WTC11 (cell line): ENCODE measurements at regions not wholly inside any gene's neighbourhood (a gene's known extent, or its start where the extent isn't known, plus 50 kb on each side); places are given as distances from the start of the nearest gene placed in this dataset.

Experiments
- CBFB ChIP-seq: sonication (generic); formaldehyde crosslinking; IDR thresholded peaks from 2 replicates; pipeline ENCODE4 v1.8.1; 2022; ENCODE audit warnings: mild to moderate bottlenecking, low read depth, missing genetic modification reagents
- JUN ChIP-seq: sonication (generic); formaldehyde crosslinking; IDR thresholded peaks from 2 replicates; pipeline ENCODE4 v1.8.0; 2023; ENCODE audit warnings: mild to moderate bottlenecking, missing genetic modification reagents
- TEAD4 ChIP-seq: sonication (generic); formaldehyde crosslinking; IDR thresholded peaks from 2 replicates; pipeline ENCODE4 v1.8.0; 2022; ENCODE audit warnings: mild to moderate bottlenecking, missing genetic modification reagents
- ZBTB21 ChIP-seq: sonication (generic); formaldehyde crosslinking; IDR thresholded peaks from 2 replicates; pipeline ENCODE4 v1.8.1; 2023; ENCODE audit warnings: mild to moderate bottlenecking, missing genetic modification reagents, borderline replicate concordance
- TF ChIP-seq, protein P1 (sequence below): fragments of 200-600 bp; IDR thresholded peaks from 2 replicates; pipeline ENCODE4 v1.8.0; 2022; ENCODE audit warnings: antibody characterized with exemption
- TF ChIP-seq, protein P2 (sequence below): sonication (generic); formaldehyde crosslinking; IDR thresholded peaks from 2 replicates; pipeline ENCODE4 v1.8.1; 2022; ENCODE audit warnings: mild to moderate bottlenecking, moderate library complexity, missing genetic modification reagents
- TF ChIP-seq, protein P3 (sequence below): sonication (generic); formaldehyde crosslinking; IDR thresholded peaks from 2 replicates; pipeline ENCODE4 v1.8.0; 2022; ENCODE audit warnings: mild to moderate bottlenecking, missing genetic modification reagents

GRCh38 chr12:105665366-105665765 is 334.9 kb downstream of the C12orf75 start:
- TF ChIP-seq TEAD4 (CRISPR knock-in tag): no peak
- TF ChIP-seq, protein P1, sequence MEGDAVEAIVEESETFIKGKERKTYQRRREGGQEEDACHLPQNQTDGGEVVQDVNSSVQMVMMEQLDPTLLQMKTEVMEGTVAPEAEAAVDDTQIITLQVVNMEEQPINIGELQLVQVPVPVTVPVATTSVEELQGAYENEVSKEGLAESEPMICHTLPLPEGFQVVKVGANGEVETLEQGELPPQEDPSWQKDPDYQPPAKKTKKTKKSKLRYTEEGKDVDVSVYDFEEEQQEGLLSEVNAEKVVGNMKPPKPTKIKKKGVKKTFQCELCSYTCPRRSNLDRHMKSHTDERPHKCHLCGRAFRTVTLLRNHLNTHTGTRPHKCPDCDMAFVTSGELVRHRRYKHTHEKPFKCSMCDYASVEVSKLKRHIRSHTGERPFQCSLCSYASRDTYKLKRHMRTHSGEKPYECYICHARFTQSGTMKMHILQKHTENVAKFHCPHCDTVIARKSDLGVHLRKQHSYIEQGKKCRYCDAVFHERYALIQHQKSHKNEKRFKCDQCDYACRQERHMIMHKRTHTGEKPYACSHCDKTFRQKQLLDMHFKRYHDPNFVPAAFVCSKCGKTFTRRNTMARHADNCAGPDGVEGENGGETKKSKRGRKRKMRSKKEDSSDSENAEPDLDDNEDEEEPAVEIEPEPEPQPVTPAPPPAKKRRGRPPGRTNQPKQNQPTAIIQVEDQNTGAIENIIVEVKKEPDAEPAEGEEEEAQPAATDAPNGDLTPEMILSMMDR: no peak
- TF ChIP-seq JUN: no peak
- no peak for TF ChIP-seq ZBTB21
- TF ChIP-seq, protein P2, sequence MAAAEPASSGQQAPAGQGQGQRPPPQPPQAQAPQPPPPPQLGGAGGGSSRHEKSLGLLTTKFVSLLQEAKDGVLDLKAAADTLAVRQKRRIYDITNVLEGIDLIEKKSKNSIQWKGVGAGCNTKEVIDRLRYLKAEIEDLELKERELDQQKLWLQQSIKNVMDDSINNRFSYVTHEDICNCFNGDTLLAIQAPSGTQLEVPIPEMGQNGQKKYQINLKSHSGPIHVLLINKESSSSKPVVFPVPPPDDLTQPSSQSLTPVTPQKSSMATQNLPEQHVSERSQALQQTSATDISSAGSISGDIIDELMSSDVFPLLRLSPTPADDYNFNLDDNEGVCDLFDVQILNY: no peak
- no peak for TF ChIP-seq CBFB (CRISPR knock-in tag)
- TF ChIP-seq, protein P3, sequence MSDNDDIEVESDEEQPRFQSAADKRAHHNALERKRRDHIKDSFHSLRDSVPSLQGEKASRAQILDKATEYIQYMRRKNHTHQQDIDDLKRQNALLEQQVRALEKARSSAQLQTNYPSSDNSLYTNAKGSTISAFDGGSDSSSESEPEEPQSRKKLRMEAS: no peak
